MM.1S (cell line): ENCODE measurements at regions not wholly inside any gene's neighbourhood (a gene's known extent, or its start where the extent isn't known, plus 50 kb on each side); places are given as distances from the start of the nearest gene placed in this dataset.
A peak's percentile ranks its signal among the peaks of the same experiment; 100 is the strongest.

Experiments used
- DNase-seq: peaks from one replicate; pipeline ENCODE4 v3.0.0-alpha.2; 2015
- H2AFZ ChIP-seq: fragments of 300-600 bp; sonication (generic); 2 replicates; pipeline ENCODE4 v1.6.0; 2016; ENCODE audit warnings: antibody characterized with exemption, low read length
- H3F3A ChIP-seq: fragments of 300-600 bp; sonication (generic); 2 replicates; pipeline ENCODE4 v1.6.1; 2016; ENCODE audit warnings: mild to moderate bottlenecking, antibody characterized with exemption, low read length, moderate library complexity, mixed read lengths; ENCODE audit not compliant: insufficient read depth
- H3K27ac ChIP-seq: fragments of 300-600 bp; sonication (generic); 2 replicates; pipeline ENCODE4 v1.5.1; 2016; ENCODE audit warnings: mild to moderate bottlenecking, low read length
- H3K27me3 ChIP-seq: fragments of 300-600 bp; sonication (generic); replicated peaks from 2 replicates; pipeline ENCODE4 v1.6.0; 2016; ENCODE audit warnings: low read length; ENCODE audit not compliant: insufficient read depth
- H3K36me3 ChIP-seq: fragments of 300-600 bp; sonication (generic); replicated peaks from 2 replicates; pipeline ENCODE4 v1.6.1; 2016; ENCODE audit warnings: mild to moderate bottlenecking, low read length, mixed read lengths; ENCODE audit not compliant: insufficient read depth
- H3K4me1 ChIP-seq: fragments of 300-600 bp; sonication (generic); 2 replicates; pipeline ENCODE4 v1.6.1; 2016; ENCODE audit warnings: low read length, mixed read lengths
- H3K4me2 ChIP-seq: fragments of 300-600 bp; sonication (generic); 2 replicates; pipeline ENCODE4 v1.6.0; 2016; ENCODE audit warnings: low read depth, low read length
- H3K4me3 ChIP-seq: fragments of 300-600 bp; sonication (generic); 2 replicates; pipeline ENCODE4 v1.5.1; 2016; ENCODE audit warnings: low read length, mixed read lengths
- H3K79me2 ChIP-seq: fragments of 300-600 bp; sonication (generic); 2 replicates; pipeline ENCODE4 v1.6.1; 2016; ENCODE audit warnings: mixed run types, low read length, mixed read lengths
- H3K9ac ChIP-seq: fragments of 300-600 bp; sonication (generic); 2 replicates; pipeline ENCODE4 v1.6.1; 2016; ENCODE audit warnings: low read length, mixed read lengths
- H3K9me2 ChIP-seq: fragments of 300-600 bp; sonication (generic); replicated peaks from 2 replicates; pipeline ENCODE4 v1.6.1; 2016; ENCODE audit warnings: mild to moderate bottlenecking, low read length, mixed read lengths; ENCODE audit not compliant: insufficient read depth
- H3K9me3 ChIP-seq: fragments of 300-600 bp; sonication (generic); replicated peaks from 2 replicates; pipeline ENCODE4 v1.6.1; 2016; ENCODE audit warnings: mild to moderate bottlenecking, low read length, mixed read lengths; ENCODE audit not compliant: insufficient read depth
- H4K20me1 ChIP-seq: fragments of 300-600 bp; sonication (generic); 2 replicates; pipeline ENCODE4 v1.6.1; 2016; ENCODE audit warnings: mild to moderate bottlenecking, low read length, moderate library complexity, mixed read lengths; ENCODE audit not compliant: insufficient read depth
- CTCF ChIP-seq: fragments of 300-600 bp; sonication (generic); IDR thresholded peaks from 2 replicates; pipeline ENCODE4 v1.5.1; 2016; ENCODE audit warnings: antibody characterized with exemption, low read length, mixed read lengths
- EZH2 ChIP-seq: fragments of 300-600 bp; sonication (generic); optimal IDR thresholded peaks from 2 replicates; pipeline ENCODE3; 2017; ENCODE audit warnings: low read depth, mild to moderate bottlenecking, antibody characterized with exemption, low read length, mixed read lengths
- EZH2phosphoT487 ChIP-seq: fragments of 300-600 bp; sonication (generic); IDR thresholded peaks from 2 replicates; pipeline ENCODE4 v1.6.1; 2018; ENCODE audit warnings: antibody characterized with exemption, low read length

- Histone ChIP-seq H3K4me3 (no peak overlapping the region), H3K4me1 (peaks cover 23% of the 10 kb centered on the region), H3K9ac (peak overlapping the region; percentile 36; the same call in 1 of the 2 replicates), H2AFZ (peak overlapping the region; percentile 63), H3K79me2 (no peaks in the 10 kb centered on the region), H3K27ac (peak overlapping the region; percentile 82), H4K20me1 (no peaks in the 10 kb centered on the region), H3K36me3 (no peaks in the 10 kb centered on the region), H3K9me2 (no peaks in the 10 kb centered on the region), H3K27me3 (no peaks in the 10 kb centered on the region), H3F3A (peaks cover 17% of the 10 kb centered on the region), H3K4me2 (peak overlapping the region; percentile 45; the same call in 1 of the 2 replicates), H3K9me3 (no peaks in the 10 kb centered on the region)
- no peak for DNase-seq
- TF ChIP-seq CTCF = no peak
These were observed 68.0 kb downstream of the ZFP36L2 start for GRCh38 chr2:43158259-43158880.

GRCh38 chr2:43157506-43158246, 68.7 kb downstream of the ZFP36L2 start:
- Histone ChIP-seq H3K79me2 (no peaks in the 10 kb centered on the region), H3K4me2 (no peak overlapping the region), H3K27me3 (no peaks in the 10 kb centered on the region), H3K4me1 (peaks cover 30% of the 10 kb centered on the region), H3K36me3 (no peaks in the 10 kb centered on the region), H3K4me3 (no peak overlapping the region), H3K9me2 (no peaks in the 10 kb centered on the region), H2AFZ (no peak overlapping the region), H4K20me1 (no peaks in the 10 kb centered on the region), H3K9me3 (no peaks in the 10 kb centered on the region), H3K27ac (no peak overlapping the region), H3F3A (peaks cover 17% of the 10 kb centered on the region), H3K9ac (no peak overlapping the region)
- no peak for DNase-seq
- no peak for TF ChIP-seq CTCF
- TF ChIP-seq EZH2 = no peak
- no peak for TF ChIP-seq EZH2phosphoT487

- Histone ChIP-seq H3K4me3 (no peak overlapping the region), H3K9me3 (no peaks in the 10 kb centered on the region), H3K79me2 (no peaks in the 10 kb centered on the region), H3K9ac (no peak overlapping the region), H3K27ac (no peak overlapping the region), H4K20me1 (no peaks in the 10 kb centered on the region), H3K4me2 (no peak overlapping the region), H3K36me3 (no peaks in the 10 kb centered on the region), H2AFZ (no peak overlapping the region), H3K27me3 (no peaks in the 10 kb centered on the region), H3F3A (peaks cover 17% of the 10 kb centered on the region), H3K4me1 (peaks cover 31% of the 10 kb centered on the region), H3K9me2 (no peaks in the 10 kb centered on the region)
- TF ChIP-seq CTCF (no peak), EZH2 (no peak), EZH2phosphoT487 (no peak)
- no peak for DNase-seq
These were observed 70.5 kb downstream of the ZFP36L2 start for GRCh38 chr2:43155851-43156411.
